ENCODE measurements at regions not wholly inside any gene's neighbourhood (a gene's known extent, or its start where the extent isn't known, plus 50 kb on each side); places are given as distances from the start of the nearest gene placed in this dataset.

DNA sequence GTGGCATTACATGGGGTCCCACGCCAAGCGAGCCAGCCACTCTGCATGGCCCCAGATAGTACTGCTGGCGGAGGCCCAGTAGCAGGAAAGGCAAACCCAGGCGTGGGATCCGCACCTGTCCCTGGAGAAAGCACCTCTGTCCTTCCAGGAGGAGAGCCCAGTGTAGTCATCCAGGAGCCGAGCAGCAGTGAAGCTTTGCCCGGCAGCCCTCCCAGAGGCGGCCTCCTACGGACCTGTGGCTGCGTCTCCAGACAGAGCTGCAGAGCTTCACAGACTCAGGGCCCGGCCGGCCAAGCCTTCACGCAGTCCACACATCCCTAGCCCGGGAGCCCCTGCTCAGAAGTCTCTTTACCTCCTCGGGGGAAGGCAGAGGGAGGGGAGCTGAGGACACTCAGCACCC, 100.8 kb upstream of the PPP1R26 start:
- TF ChIP-seq, protein P1, sequence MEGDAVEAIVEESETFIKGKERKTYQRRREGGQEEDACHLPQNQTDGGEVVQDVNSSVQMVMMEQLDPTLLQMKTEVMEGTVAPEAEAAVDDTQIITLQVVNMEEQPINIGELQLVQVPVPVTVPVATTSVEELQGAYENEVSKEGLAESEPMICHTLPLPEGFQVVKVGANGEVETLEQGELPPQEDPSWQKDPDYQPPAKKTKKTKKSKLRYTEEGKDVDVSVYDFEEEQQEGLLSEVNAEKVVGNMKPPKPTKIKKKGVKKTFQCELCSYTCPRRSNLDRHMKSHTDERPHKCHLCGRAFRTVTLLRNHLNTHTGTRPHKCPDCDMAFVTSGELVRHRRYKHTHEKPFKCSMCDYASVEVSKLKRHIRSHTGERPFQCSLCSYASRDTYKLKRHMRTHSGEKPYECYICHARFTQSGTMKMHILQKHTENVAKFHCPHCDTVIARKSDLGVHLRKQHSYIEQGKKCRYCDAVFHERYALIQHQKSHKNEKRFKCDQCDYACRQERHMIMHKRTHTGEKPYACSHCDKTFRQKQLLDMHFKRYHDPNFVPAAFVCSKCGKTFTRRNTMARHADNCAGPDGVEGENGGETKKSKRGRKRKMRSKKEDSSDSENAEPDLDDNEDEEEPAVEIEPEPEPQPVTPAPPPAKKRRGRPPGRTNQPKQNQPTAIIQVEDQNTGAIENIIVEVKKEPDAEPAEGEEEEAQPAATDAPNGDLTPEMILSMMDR (IDR thresholded peaks at IDR 0.05): no peak
- no peak for TF ChIP-seq POLR2A (IDR thresholded peaks at IDR 0.05)

Measured in right lobe of liver (tissue), 4 donors.